Choroid plexus epithelial cell (primary cell): ENCODE measurements at regions not wholly inside any gene's neighbourhood (a gene's known extent, or its start where the extent isn't known, plus 50 kb on each side); places are given as distances from the start of the nearest gene placed in this dataset.

Experiments
- DNase-seq: peaks from one replicate; pipeline ENCODE4 v3.0.0-alpha.2; 2010; ENCODE audit warnings: low read depth
- H3K4me3 ChIP-seq: 2 replicates; pipeline ENCODE4 v1.5.1; 2011; ENCODE audit warnings: low read depth, mild to moderate bottlenecking, control low read depth, low read length, moderate library complexity
- TF ChIP-seq, protein P1 (sequence below): conservative IDR thresholded peaks from 2 replicates; pipeline ENCODE4 v1.5.1; 2011; ENCODE audit warnings: low read depth, mild to moderate bottlenecking, control low read depth, inconsistent platforms, low read length, moderate library complexity

- TF ChIP-seq, protein P1, sequence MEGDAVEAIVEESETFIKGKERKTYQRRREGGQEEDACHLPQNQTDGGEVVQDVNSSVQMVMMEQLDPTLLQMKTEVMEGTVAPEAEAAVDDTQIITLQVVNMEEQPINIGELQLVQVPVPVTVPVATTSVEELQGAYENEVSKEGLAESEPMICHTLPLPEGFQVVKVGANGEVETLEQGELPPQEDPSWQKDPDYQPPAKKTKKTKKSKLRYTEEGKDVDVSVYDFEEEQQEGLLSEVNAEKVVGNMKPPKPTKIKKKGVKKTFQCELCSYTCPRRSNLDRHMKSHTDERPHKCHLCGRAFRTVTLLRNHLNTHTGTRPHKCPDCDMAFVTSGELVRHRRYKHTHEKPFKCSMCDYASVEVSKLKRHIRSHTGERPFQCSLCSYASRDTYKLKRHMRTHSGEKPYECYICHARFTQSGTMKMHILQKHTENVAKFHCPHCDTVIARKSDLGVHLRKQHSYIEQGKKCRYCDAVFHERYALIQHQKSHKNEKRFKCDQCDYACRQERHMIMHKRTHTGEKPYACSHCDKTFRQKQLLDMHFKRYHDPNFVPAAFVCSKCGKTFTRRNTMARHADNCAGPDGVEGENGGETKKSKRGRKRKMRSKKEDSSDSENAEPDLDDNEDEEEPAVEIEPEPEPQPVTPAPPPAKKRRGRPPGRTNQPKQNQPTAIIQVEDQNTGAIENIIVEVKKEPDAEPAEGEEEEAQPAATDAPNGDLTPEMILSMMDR = no peak
- DNase-seq = no peak
- H3K4me3 ChIP-seq = no peak overlapping the region
Measured at GRCh38 chr19:31597616-31598015, 248.4 kb upstream of the TSHZ3 start.

GRCh38 chr19:31598730-31599238 lies 249.5 kb upstream of the TSHZ3 start:
- DNase-seq = no peak
- TF ChIP-seq, protein P1 = no peak
- H3K4me3 ChIP-seq = no peak overlapping the region

- TF ChIP-seq, protein P1 = no peak
- DNase-seq = no peak
Measured at GRCh38 chr19:31600731-31601295, 251.6 kb upstream of the TSHZ3 start.

GRCh38 chr19:31601855-31602254 lies 252.6 kb upstream of the TSHZ3 start:
- no peak for DNase-seq
- TF ChIP-seq, protein P1 = no peak
- H3K4me3 ChIP-seq = no peak overlapping the region

More at GRCh38 chr19:31600731-31601295, 251.6 kb upstream of the TSHZ3 start:
- no peak overlapping the region for H3K4me3 ChIP-seq

- no peak overlapping the region for H3K4me3 ChIP-seq
- no peak for DNase-seq
- TF ChIP-seq, protein P1 = no peak
Measured at GRCh38 chr19:31602548-31602947, 253.3 kb upstream of the TSHZ3 start.

DNA sequence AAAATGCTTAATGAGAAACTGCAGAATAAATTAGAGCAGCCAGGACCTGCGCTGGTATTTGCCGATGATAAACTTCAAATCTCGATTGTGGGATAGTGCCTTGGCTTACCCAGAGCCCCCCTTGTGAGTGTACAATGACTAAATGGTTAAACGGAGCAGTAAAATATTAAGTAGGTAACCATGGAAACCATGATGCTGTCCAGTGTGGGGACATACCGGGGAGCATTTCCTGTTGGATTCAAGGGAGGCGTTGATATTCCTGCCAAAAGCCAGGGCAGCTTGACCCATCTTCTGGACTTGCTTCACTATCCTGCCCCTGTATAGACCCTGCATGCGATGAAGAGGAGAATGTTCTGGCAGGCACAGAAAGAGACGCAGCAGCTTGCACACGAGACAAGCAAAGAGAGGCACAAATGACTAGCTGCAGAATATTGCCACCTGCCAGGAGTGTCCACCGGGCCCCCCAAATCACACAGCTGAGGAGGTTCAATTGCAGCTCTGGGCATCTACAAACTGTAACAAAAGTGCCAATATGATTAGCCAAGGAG lies 255.3 kb upstream of the TSHZ3 start:
- TF ChIP-seq, protein P1 = no peak
- no peak for DNase-seq
- no peak overlapping the region for H3K4me3 ChIP-seq

DNA sequence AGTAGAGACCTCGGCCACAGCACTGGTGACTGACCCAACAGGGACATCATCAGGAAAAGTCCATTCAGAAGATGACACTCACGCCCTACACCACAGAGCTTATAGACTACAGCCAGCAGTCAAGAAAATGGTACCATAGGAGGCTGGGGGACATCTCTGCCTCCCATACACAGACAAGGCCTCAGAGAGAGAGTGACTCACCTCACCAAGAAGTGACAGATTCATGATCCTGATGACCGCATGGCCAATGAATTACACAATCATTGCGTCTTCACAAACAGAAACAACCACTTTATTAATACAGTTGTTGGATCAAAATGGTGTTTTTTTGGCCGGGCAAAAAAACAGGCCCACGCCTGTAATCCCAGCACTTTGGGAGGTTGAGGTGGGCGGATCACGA lies 260.8 kb upstream of the TSHZ3 start:
- DNase-seq = no peak
- TF ChIP-seq, protein P1 = no peak
- no peak overlapping the region for H3K4me3 ChIP-seq
